DND-41 (cell line): ENCODE measurements at regions not wholly inside any gene's neighbourhood (a gene's known extent, or its start where the extent isn't known, plus 50 kb on each side); places are given as distances from the start of the nearest gene placed in this dataset.

Experiments used
- ATAC-seq: fragments of 200-7000 bp; cut with Tn5 transposase; 3 replicates; pipeline ENCODE4 v1.9.1; 2021; ENCODE audit warnings: low read depth; ENCODE audit not compliant: insufficient read depth
- DNase-seq: peaks from one replicate; pipeline ENCODE4 v3.0.0-alpha.2; 2020
- H2AFZ ChIP-seq: 2 replicates; pipeline ENCODE4 v1.6.0; 2012; ENCODE audit warnings: low read depth, low read length
- H3K27ac ChIP-seq: 2 replicates; pipeline ENCODE4 v1.5.1; 2012; ENCODE audit warnings: low read length, inconsistent platforms
- H3K27me3 ChIP-seq: fragments of 200-600 bp; sonication (generic); 2 replicates; pipeline ENCODE4 v1.6.0; 2012; ENCODE audit warnings: low read length, mild to moderate bottlenecking, inconsistent platforms; ENCODE audit not compliant: insufficient read depth, poor library complexity
- H3K36me3 ChIP-seq: 2 replicates; pipeline ENCODE4 v1.5.1; 2012; ENCODE audit warnings: low read length, inconsistent platforms; ENCODE audit not compliant: insufficient read depth
- H3K4me1 ChIP-seq: 2 replicates; pipeline ENCODE4 v1.5.1; 2012; ENCODE audit warnings: mild to moderate bottlenecking, low read length; ENCODE audit not compliant: insufficient read depth
- H3K4me2 ChIP-seq: 2 replicates; pipeline ENCODE4 v1.6.0; 2012; ENCODE audit warnings: mild to moderate bottlenecking, moderate library complexity, low read length, inconsistent platforms; ENCODE audit not compliant: insufficient read depth
- H3K4me3 ChIP-seq, 2 experiments: fragments of 200-600 bp in 1 of 2; shearing (Covaris generic) in 1 of 2; 2 replicates each; pipeline ENCODE4 v1.5.1; 2012 to 2016; ENCODE audit warnings: inconsistent platforms in 2 of 2, low read length in 2 of 2, mild to moderate bottlenecking in 2 of 2, low read depth in 1 of 2, moderate library complexity in 1 of 2
- H3K79me2 ChIP-seq: 2 replicates; pipeline ENCODE4 v1.6.0; 2012; ENCODE audit warnings: low read length, inconsistent platforms; ENCODE audit not compliant: insufficient read depth
- H3K9ac ChIP-seq: 2 replicates; pipeline ENCODE4 v1.6.0; 2012; ENCODE audit warnings: low read depth, mild to moderate bottlenecking, inconsistent platforms, low read length, moderate library complexity
- H3K9me3 ChIP-seq: 2 replicates; pipeline ENCODE4 v1.5.1; 2012; ENCODE audit warnings: low read length, moderate library complexity, mild to moderate bottlenecking, inconsistent platforms; ENCODE audit not compliant: insufficient read depth, severe bottlenecking
- H4K20me1 ChIP-seq: 2 replicates; pipeline ENCODE4 v1.6.0; 2012; ENCODE audit warnings: low read length; ENCODE audit not compliant: insufficient read depth
- EZH2 ChIP-seq: IDR thresholded peaks from 3 replicates; pipeline ENCODE4 v1.6.1; 2012; ENCODE audit warnings: borderline replicate concordance, low read depth, mild to moderate bottlenecking, moderate library complexity, low read length, inconsistent platforms; ENCODE audit not compliant: severe bottlenecking
- TF ChIP-seq, protein P1 (sequence below): IDR thresholded peaks from 2 replicates; pipeline ENCODE4 v1.5.1; 2012; ENCODE audit warnings: borderline replicate concordance, low read length, moderate library complexity, mild to moderate bottlenecking; ENCODE audit not compliant: poor library complexity, severe bottlenecking; ENCODE audit errors: extremely low read depth

GRCh38 chr5:166430491-166431319, 1860.7 kb upstream of the WWC1 start:
- no peaks in the 10 kb centered on the region for H3K79me2 ChIP-seq
- no peak overlapping the region for H2AFZ ChIP-seq
- no peak overlapping the region for H3K9ac ChIP-seq
- H3K4me1 ChIP-seq, result no peaks in the 10 kb centered on the region
- no peak for DNase-seq
- H3K27me3 ChIP-seq, result no peaks in the 10 kb centered on the region
- no peak overlapping the region for H3K27ac ChIP-seq
- H3K4me2 ChIP-seq, result no peak overlapping the region
- no peaks in the 10 kb centered on the region for H4K20me1 ChIP-seq
- H3K9me3 ChIP-seq, result no peaks in the 10 kb centered on the region
- ATAC-seq, result no peak
- no peak overlapping the region for H3K4me3 ChIP-seq
- no peaks in the 10 kb centered on the region for H3K36me3 ChIP-seq
- TF ChIP-seq, protein P1, sequence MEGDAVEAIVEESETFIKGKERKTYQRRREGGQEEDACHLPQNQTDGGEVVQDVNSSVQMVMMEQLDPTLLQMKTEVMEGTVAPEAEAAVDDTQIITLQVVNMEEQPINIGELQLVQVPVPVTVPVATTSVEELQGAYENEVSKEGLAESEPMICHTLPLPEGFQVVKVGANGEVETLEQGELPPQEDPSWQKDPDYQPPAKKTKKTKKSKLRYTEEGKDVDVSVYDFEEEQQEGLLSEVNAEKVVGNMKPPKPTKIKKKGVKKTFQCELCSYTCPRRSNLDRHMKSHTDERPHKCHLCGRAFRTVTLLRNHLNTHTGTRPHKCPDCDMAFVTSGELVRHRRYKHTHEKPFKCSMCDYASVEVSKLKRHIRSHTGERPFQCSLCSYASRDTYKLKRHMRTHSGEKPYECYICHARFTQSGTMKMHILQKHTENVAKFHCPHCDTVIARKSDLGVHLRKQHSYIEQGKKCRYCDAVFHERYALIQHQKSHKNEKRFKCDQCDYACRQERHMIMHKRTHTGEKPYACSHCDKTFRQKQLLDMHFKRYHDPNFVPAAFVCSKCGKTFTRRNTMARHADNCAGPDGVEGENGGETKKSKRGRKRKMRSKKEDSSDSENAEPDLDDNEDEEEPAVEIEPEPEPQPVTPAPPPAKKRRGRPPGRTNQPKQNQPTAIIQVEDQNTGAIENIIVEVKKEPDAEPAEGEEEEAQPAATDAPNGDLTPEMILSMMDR, result no peak
- TF ChIP-seq EZH2, result no peak

DNA sequence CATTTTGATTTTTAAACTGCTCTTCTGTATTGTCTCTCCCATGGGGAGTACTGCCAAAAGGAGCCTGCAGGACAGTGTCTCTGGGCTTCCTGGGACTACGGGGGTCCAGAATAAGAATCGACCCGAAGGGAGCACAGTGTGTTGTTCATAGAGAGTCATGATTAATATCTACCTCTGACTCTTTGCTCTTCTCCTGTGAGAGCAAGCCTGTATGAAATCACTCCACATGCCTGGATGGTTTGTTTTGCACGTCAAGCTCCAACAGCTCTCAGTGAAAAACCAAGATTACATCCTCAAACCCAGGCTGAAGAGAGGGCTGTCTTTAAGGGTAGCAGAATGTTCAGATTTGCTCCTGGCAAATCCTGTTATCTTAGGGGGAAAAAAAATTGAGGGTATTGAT, 1860.0 kb upstream of the WWC1 start:
- DNase-seq, result no peak
- no peaks in the 10 kb centered on the region for H3K27me3 ChIP-seq
- no peak overlapping the region for H3K9ac ChIP-seq
- H3K4me2 ChIP-seq, result no peak overlapping the region
- H4K20me1 ChIP-seq, result no peaks in the 10 kb centered on the region
- H3K79me2 ChIP-seq, result no peaks in the 10 kb centered on the region
- H2AFZ ChIP-seq, result no peak overlapping the region
- no peaks in the 10 kb centered on the region for H3K36me3 ChIP-seq
- TF ChIP-seq EZH2, result no peak
- TF ChIP-seq, protein P1, result no peak
- H3K4me1 ChIP-seq, result no peaks in the 10 kb centered on the region
- H3K27ac ChIP-seq, result no peak overlapping the region
- H3K9me3 ChIP-seq, result no peaks in the 10 kb centered on the region
- ATAC-seq, result no peak
- H3K4me3 ChIP-seq, result no peak overlapping the region

DNA sequence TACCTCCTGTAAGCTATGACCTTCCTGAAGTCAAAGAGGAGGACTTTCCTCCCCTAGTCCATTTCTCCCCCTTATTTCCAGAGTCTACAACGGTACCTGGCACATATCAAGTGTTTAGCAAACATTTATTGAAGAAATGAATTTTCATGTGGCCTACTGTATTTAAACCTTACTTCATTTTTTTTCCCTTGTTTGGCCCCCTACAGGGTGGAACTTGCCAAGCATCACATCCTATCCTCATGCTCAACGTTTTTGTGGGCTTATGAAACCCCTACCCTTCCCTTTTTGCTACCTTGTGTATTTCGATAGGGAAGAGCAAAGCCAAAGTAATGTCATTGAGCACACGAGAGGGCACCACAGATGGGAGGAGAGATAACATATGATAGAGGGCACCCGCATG, 1857.8 kb upstream of the WWC1 start:
- H3K9me3 ChIP-seq, result no peaks in the 10 kb centered on the region
- no peaks in the 10 kb centered on the region for H3K36me3 ChIP-seq
- H2AFZ ChIP-seq, result no peak overlapping the region
- no peaks in the 10 kb centered on the region for H4K20me1 ChIP-seq
- no peak overlapping the region for H3K27ac ChIP-seq
- no peak overlapping the region for H3K9ac ChIP-seq
- H3K79me2 ChIP-seq, result no peaks in the 10 kb centered on the region
- no peaks in the 10 kb centered on the region for H3K27me3 ChIP-seq
- DNase-seq (no peak), ATAC-seq (no peak)
- no peaks in the 10 kb centered on the region for H3K4me1 ChIP-seq
- no peak overlapping the region for H3K4me3 ChIP-seq
- H3K4me2 ChIP-seq, result no peak overlapping the region
- TF ChIP-seq, protein P1, result no peak
- no peak for TF ChIP-seq EZH2
